Kidney (tissue), 13 donors: ENCODE measurements at regions not wholly inside any gene's neighbourhood (a gene's known extent, or its start where the extent isn't known, plus 50 kb on each side); places are given as distances from the start of the nearest gene placed in this dataset.

ENCODE experiments used
- DNase-seq, 5 donors: peaks; one replicate each; pipeline ENCODE4 v3.0.0-alpha.2; 2013 to 2020
- FAIRE-seq: peaks from 2 replicates; lab custom pipeline; 2012; peaks lifted over from hg19 to GRCh38; lab: Jason Lieb, UNC
- H3K27ac ChIP-seq, 2 donors: one replicate each; pipeline ENCODE4 v1.7.0; 2013; ENCODE audit warnings: low read depth in 2 of 2, low read length in 2 of 2, inconsistent platforms in 1 of 2
- H3K27me3 ChIP-seq: one replicate; pipeline ENCODE4 v1.7.1; 2013; ENCODE audit warnings: low read length, inconsistent platforms; ENCODE audit not compliant: control insufficient read depth, insufficient read depth
- H3K36me3 ChIP-seq, 3 donors: one replicate each; pipeline versions ENCODE4 v1.7.0 to v1.7.1; 2013; ENCODE audit warnings: low read length in 3 of 3, control low read depth in 1 of 3, inconsistent platforms in 1 of 3; ENCODE audit not compliant: insufficient read depth in 3 of 3, control insufficient read depth in 2 of 3
- H3K4me1 ChIP-seq, 3 donors: one replicate each; pipeline versions ENCODE4 v1.7.0 to v1.7.1; 2013; ENCODE audit warnings: low read length in 3 of 3, inconsistent platforms in 1 of 3, low read depth in 1 of 3; ENCODE audit not compliant: control insufficient read depth in 2 of 3, insufficient read depth in 2 of 3
- H3K4me3 ChIP-seq, 3 donors: one replicate each; pipeline versions ENCODE4 v1.7.0 to v1.8.1; 2013; ENCODE audit warnings: low read length in 3 of 3, control low read depth in 1 of 3, inconsistent platforms in 1 of 3
- H3K9ac ChIP-seq, 3 donors: one replicate each; pipeline versions ENCODE4 v1.7.0 to v1.7.1; 2013; ENCODE audit warnings: low read length in 3 of 3, control low read depth in 1 of 3, inconsistent platforms in 1 of 3
- H3K9me3 ChIP-seq, 3 donors: one replicate each; pipeline versions ENCODE4 v1.7.0 to v1.7.1; 2013; ENCODE audit warnings: low read length in 3 of 3, control low read depth in 1 of 3, inconsistent platforms in 1 of 3; ENCODE audit not compliant: control insufficient read depth in 2 of 3, insufficient read depth in 1 of 3
- intact Hi-C: fragments of 100-400 bp; cut with DNase I; formaldehyde crosslinking; loops from one replicate; pipeline ENCODE4 v1.11.1; 2022
- TF ChIP-seq, protein P1 (sequence below): IDR thresholded peaks from 3 replicates; pipeline ENCODE4 v1.5.1; 2012; ENCODE audit warnings: mild to moderate bottlenecking, moderate library complexity, borderline replicate concordance; ENCODE audit not compliant: insufficient read depth; ENCODE audit errors: extremely low read depth
- donor health status: control.
- donor health status: control.
- donor health status: control.
- donor health status: control.
- donor health status: control.
- donor health status: DM: yes; HTN: yes; CAD: no.
- donor health status: Normal renal cell carcinoma (clear cell type).

DNA sequence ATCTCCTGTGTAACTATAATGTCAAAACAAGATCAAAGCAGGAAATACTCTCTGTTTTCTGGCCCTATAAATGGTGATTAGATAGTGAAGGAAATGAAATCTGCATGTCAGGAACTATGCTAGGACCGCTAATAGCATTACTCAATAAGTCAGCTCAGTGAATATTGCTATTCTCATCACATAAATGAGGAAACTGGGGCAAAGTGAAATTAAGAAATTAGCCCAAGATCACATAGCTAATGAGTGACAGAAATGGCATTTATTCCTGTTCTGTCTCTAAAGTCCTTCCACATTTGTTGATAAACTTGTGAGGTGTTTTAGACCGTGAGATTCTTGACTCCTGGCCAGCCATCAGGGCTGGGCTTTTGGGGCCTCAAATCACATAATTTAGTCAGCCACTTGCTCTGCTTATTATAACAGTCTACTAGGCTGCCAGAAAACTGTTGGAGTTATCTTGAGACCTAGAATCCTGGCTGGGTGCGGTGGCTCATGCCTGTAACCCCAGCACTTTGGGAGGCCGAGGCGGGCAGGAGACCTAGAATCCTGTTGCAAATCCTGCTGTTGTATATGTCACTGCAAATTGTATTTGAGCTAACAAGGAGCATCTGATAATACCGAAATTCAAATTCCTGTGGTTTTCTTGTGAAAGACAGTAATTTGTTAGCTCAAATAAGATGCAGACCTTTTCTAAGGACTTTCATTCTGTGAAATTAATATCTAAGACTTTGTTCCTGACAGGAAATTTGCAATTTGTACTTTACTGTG is 66.5 kb upstream of the SHTN1 start:
- Histone ChIP-seq H3K27ac (no peak overlapping the region), H3K36me3 (no peaks in the 10 kb centered on the region), H3K9ac (no peak overlapping the region), H3K4me3 (no peak overlapping the region), H3K27me3 (no peaks in the 10 kb centered on the region), H3K4me1 (no peaks in the 10 kb centered on the region), H3K9me3 (no peaks in the 10 kb centered on the region)
- intact Hi-C loops = no loop called here
- FAIRE-seq = no peak
- no peak for DNase-seq
- TF ChIP-seq, protein P1, sequence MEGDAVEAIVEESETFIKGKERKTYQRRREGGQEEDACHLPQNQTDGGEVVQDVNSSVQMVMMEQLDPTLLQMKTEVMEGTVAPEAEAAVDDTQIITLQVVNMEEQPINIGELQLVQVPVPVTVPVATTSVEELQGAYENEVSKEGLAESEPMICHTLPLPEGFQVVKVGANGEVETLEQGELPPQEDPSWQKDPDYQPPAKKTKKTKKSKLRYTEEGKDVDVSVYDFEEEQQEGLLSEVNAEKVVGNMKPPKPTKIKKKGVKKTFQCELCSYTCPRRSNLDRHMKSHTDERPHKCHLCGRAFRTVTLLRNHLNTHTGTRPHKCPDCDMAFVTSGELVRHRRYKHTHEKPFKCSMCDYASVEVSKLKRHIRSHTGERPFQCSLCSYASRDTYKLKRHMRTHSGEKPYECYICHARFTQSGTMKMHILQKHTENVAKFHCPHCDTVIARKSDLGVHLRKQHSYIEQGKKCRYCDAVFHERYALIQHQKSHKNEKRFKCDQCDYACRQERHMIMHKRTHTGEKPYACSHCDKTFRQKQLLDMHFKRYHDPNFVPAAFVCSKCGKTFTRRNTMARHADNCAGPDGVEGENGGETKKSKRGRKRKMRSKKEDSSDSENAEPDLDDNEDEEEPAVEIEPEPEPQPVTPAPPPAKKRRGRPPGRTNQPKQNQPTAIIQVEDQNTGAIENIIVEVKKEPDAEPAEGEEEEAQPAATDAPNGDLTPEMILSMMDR = no peak
